HUDEP-2 (cell line): ENCODE measurements at regions not wholly inside any gene's neighbourhood (a gene's known extent, or its start where the extent isn't known, plus 50 kb on each side); places are given as distances from the start of the nearest gene placed in this dataset.
"Not testable (repeated sequence)": the region's sequence is repeated elsewhere in the genome, so short reads cannot be mapped to it uniquely, and the experiment has no call there.

ENCODE experiments used
- DNase-seq, 76 experiments: peaks; one replicate each; lab custom pipeline; 2025; ENCODE audit not compliant: unreplicated experiment in 76 of 76; lab: John Stamatoyannopoulos, UW

GRCh38 chr5:164235300-164235891 is 730.0 kb downstream of the MAT2B start:
- DNase-seq: no peak

- DNase-seq: no peak
Observed at GRCh38 chr5:164237486-164237885, 732.1 kb downstream of the MAT2B start.

GRCh38 chr5:164251781-164252180 is 746.4 kb downstream of the MAT2B start:
- DNase-seq: not testable (repeated sequence)

GRCh38 chr5:164253764-164254163 is 748.3 kb downstream of the MAT2B start:
- DNase-seq: no peak

- DNase-seq: no peak
Observed at GRCh38 chr5:164255598-164256213, 750.3 kb downstream of the MAT2B start.

GRCh38 chr5:164256351-164256750 is 750.9 kb downstream of the MAT2B start:
- no peak for DNase-seq

- no peak for DNase-seq
Observed at GRCh38 chr5:164256954-164257353, 751.5 kb downstream of the MAT2B start.

GRCh38 chr5:164265566-164265965 is 760.1 kb downstream of the MAT2B start:
- no peak for DNase-seq

- DNase-seq: no peak
Observed at GRCh38 chr5:164266571-164266970, 761.2 kb downstream of the MAT2B start.

- DNase-seq: no peak
Observed at GRCh38 chr5:164277720-164278119, 772.3 kb downstream of the MAT2B start.

GRCh38 chr5:164289526-164289925 is 784.1 kb downstream of the MAT2B start:
- DNase-seq: no peak

GRCh38 chr5:164296603-164297080 is 791.2 kb downstream of the MAT2B start:
- no peak for DNase-seq

- DNase-seq: no peak
Observed at GRCh38 chr5:164298165-164298564, 792.7 kb downstream of the MAT2B start.

- DNase-seq: no peak
Observed at GRCh38 chr5:164300295-164300694, 794.9 kb downstream of the MAT2B start.

GRCh38 chr5:164301136-164301535 is 795.7 kb downstream of the MAT2B start:
- no peak for DNase-seq

GRCh38 chr5:164301708-164302107 is 796.3 kb downstream of the MAT2B start:
- no peak for DNase-seq

- DNase-seq: no peak
Observed at GRCh38 chr5:164302533-164303235, 797.3 kb downstream of the MAT2B start.

GRCh38 chr5:164303646-164304215 is 798.3 kb downstream of the MAT2B start:
- no peak for DNase-seq

- no peak for DNase-seq
Observed at GRCh38 chr5:164306662-164307061, 801.2 kb downstream of the MAT2B start.

- no peak for DNase-seq
Observed at GRCh38 chr5:164312801-164313200, 807.4 kb downstream of the MAT2B start.

- no peak for DNase-seq
Observed at GRCh38 chr5:164317676-164318075, 812.3 kb downstream of the MAT2B start.

GRCh38 chr5:164319161-164319560 is 813.7 kb downstream of the MAT2B start:
- DNase-seq: no peak
